GM12878 (cell line): ENCODE measurements at regions not wholly inside any gene's neighbourhood (a gene's known extent, or its start where the extent isn't known, plus 50 kb on each side); places are given as distances from the start of the nearest gene placed in this dataset.

Experiments
- ATAC-seq: fragments of 200-7000 bp; cut with Tn5 transposase; 3 replicates; pipeline ENCODE4 v1.9.1; 2020; ENCODE audit warnings: mild to moderate bottlenecking, moderate library complexity
- BruUV-seq: library from RNA; stranded (reverse); fragments of 400-500 nt; replicated peaks from 2 replicates; lab custom pipeline; 2021; lab: Mats Ljungman, UMichigan
- CTCF ChIA-PET: fragments of 300-600 bp; sonication (Branson Sonifier 250); formaldehyde crosslinking; extraction: SDS; loops from one replicate; lab custom pipeline; 2021; ENCODE audit warnings: inconsistent platforms; lab: Yijun Ruan, JAX
- POLR2A ChIA-PET: fragments of 350-600 bp; formaldehyde crosslinking; extraction: SDS; loops from one replicate; lab custom pipeline; 2021; ENCODE audit warnings: inconsistent platforms; lab: Charles Lee
- RAD21 ChIA-PET: fragments of 300-600 bp; sonication (Branson Sonifier 250); formaldehyde crosslinking; loops from one replicate; lab custom pipeline; 2023; ENCODE audit warnings: antibody characterized with exemption; ENCODE audit not compliant: unreplicated experiment; lab: Charles Lee
- SMC1A ChIA-PET: fragments of 300-600 bp; sonication (Branson Sonifier 250); formaldehyde crosslinking; loops from one replicate; lab custom pipeline; 2023; ENCODE audit not compliant: unreplicated experiment, uncharacterized antibody; lab: Charles Lee
- DNase-seq: peaks from one replicate; pipeline ENCODE4 v3.0.0-alpha.2; 2011; ENCODE audit warnings: low read depth, low spot score
- FAIRE-seq: peaks from 3 replicates; lab custom pipeline; 2011; peaks lifted over from hg19 to GRCh38; lab: Jason Lieb, UNC
- H2AFZ ChIP-seq: 2 replicates; pipeline ENCODE4 v1.6.0; 2011; ENCODE audit warnings: low read depth, low read length, control low read depth; ENCODE audit not compliant: control insufficient read depth
- H3K27ac ChIP-seq: 2 replicates; pipeline ENCODE4 v1.5.1; 2011; ENCODE audit warnings: control low read depth; ENCODE audit not compliant: control insufficient read depth, insufficient read depth
- H3K27me3 ChIP-seq, 2 experiments: replicated peaks in 1 of 2; 2 replicates each; pipeline versions ENCODE4 v1.6.0 to v1.6.1; 2011; ENCODE audit warnings: low read length in 1 of 2; ENCODE audit not compliant: control insufficient read depth in 2 of 2, insufficient read depth in 2 of 2
- H3K36me3 ChIP-seq, 2 experiments: 2 replicates each; pipeline ENCODE4 v1.5.1; 2011; ENCODE audit warnings: low read length in 1 of 2; ENCODE audit not compliant: control insufficient read depth in 2 of 2, insufficient read depth in 2 of 2
- H3K4me1 ChIP-seq: 2 replicates; pipeline ENCODE4 v1.6.1; 2011; ENCODE audit warnings: mild to moderate bottlenecking, low read length, moderate library complexity, mixed read lengths; ENCODE audit not compliant: control insufficient read depth, insufficient read depth
- H3K4me2 ChIP-seq: 2 replicates; pipeline ENCODE4 v1.6.0; 2011; ENCODE audit warnings: control low read depth; ENCODE audit not compliant: control insufficient read depth, insufficient read depth
- H3K4me3 ChIP-seq: fragments of 200-600 bp; sonication (generic); 2 replicates; pipeline ENCODE4 v1.5.1; 2016
- H3K79me2 ChIP-seq: 2 replicates; pipeline ENCODE4 v1.6.0; 2011; ENCODE audit warnings: low read length; ENCODE audit not compliant: control insufficient read depth, insufficient read depth
- H3K9ac ChIP-seq: 2 replicates; pipeline ENCODE4 v1.8.0; 2011; ENCODE audit warnings: low read length, control low read depth, mixed read lengths; ENCODE audit not compliant: control insufficient read depth, insufficient read depth
- H3K9me3 ChIP-seq: replicated peaks from 3 replicates; pipeline ENCODE4 v1.5.1; 2011; ENCODE audit warnings: mild to moderate bottlenecking, low read length; ENCODE audit not compliant: control insufficient read depth, insufficient read depth
- H4K20me1 ChIP-seq: 2 replicates; pipeline ENCODE4 v1.6.0; 2011; ENCODE audit not compliant: control insufficient read depth, insufficient read depth
- BACH1 ChIP-seq: fragments of 450-650 bp; IDR thresholded peaks from 2 replicates; pipeline ENCODE4 v1.6.1; 2017; ENCODE audit warnings: mild to moderate bottlenecking, borderline replicate concordance
- EZH2 ChIP-seq: IDR thresholded peaks from 2 replicates; pipeline ENCODE4 v1.6.1; 2012; ENCODE audit warnings: low read depth, mild to moderate bottlenecking, control low read depth, inconsistent platforms, low read length, borderline replicate concordance; ENCODE audit not compliant: control insufficient read depth
- GATAD2B ChIP-seq: fragments of 450-650 bp; conservative IDR thresholded peaks from 2 replicates; pipeline ENCODE4 v1.6.1; 2017; ENCODE audit warnings: low read depth, mild to moderate bottlenecking, moderate library complexity
- HDAC2 ChIP-seq: fragments of 200-600 bp; sonication (generic); IDR thresholded peaks from 2 replicates; pipeline ENCODE4 v1.6.1; 2017
- IKZF2 ChIP-seq, 2 experiments: fragments of 450-650 bp; IDR thresholded peaks; 2 replicates each; pipeline ENCODE4 v1.6.1; 2017; ENCODE audit warnings: mild to moderate bottlenecking in 2 of 2, moderate library complexity in 2 of 2
- MAX ChIP-seq: IDR thresholded peaks from 2 replicates; pipeline ENCODE4 v1.6.1; 2012; ENCODE audit warnings: low read depth, low read length, improper control_type of control experiment
- MYC ChIP-seq: IDR thresholded peaks from 2 replicates; pipeline ENCODE4 v1.6.1; 2011; ENCODE audit warnings: mild to moderate bottlenecking, low read length, moderate library complexity, inconsistent platforms; ENCODE audit not compliant: insufficient read depth, insufficient replicate concordance, insufficient read length, severe bottlenecking
- NKRF ChIP-seq: fragments of 450-650 bp; conservative IDR thresholded peaks from 2 replicates; pipeline ENCODE4 v1.6.1; 2017; ENCODE audit warnings: mild to moderate bottlenecking, moderate library complexity
- PKNOX1 ChIP-seq: fragments of 450-650 bp; IDR thresholded peaks from 2 replicates; pipeline ENCODE4 v1.6.1; 2016; ENCODE audit warnings: mild to moderate bottlenecking
- POLR2AphosphoS5 ChIP-seq: IDR thresholded peaks from 2 replicates; pipeline ENCODE4 v1.6.1; 2011; ENCODE audit warnings: mild to moderate bottlenecking, low read length, inconsistent platforms
- REST ChIP-seq: IDR thresholded peaks from 2 replicates; pipeline ENCODE4 v1.6.1; 2012; ENCODE audit warnings: mild to moderate bottlenecking, low read depth, low read length
- TCF12 ChIP-seq: IDR thresholded peaks from 2 replicates; pipeline ENCODE4 v1.6.1; 2011; ENCODE audit warnings: low read depth, mild to moderate bottlenecking, low read length
- WGBS: methylation state at CpG from one replicate; pipeline ENCODE4 v1.1.6; 2016; ENCODE audit warnings: low lambda C conversion rate; ENCODE audit not compliant: insufficient replicate concordance, insufficient coverage; ENCODE audit errors: missing lambda C conversion rate; 5-methylcytosine and 5-hydroxymethylcytosine counted together
- in situ Hi-C: fragments of 300-500 bp; cut with MboI; formaldehyde crosslinking; loops from 9 replicates; pipeline ENCODE4 v1.14.3; 2018; ENCODE audit warnings: mixed read lengths
- intact Hi-C: fragments of 100-400 bp; cut with micrococcal nuclease; formaldehyde crosslinking; loops from one replicate; pipeline ENCODE4 v1.14.2; 2022; ENCODE audit not compliant: unreplicated experiment

GRCh38 chr13:92938486-92939020, 288.1 kb upstream of the GPC6 start:
- no peaks in the 10 kb centered on the region for H3K36me3 ChIP-seq
- H3K27ac ChIP-seq, result no peak overlapping the region
- ATAC-seq, result no peak
- in situ Hi-C loops, result no loop called here
- H2AFZ ChIP-seq, result no peak overlapping the region
- H3K9ac ChIP-seq, result no peak overlapping the region
- RAD21 ChIA-PET, result no interaction called here
- no peak for FAIRE-seq
- WGBS, result 60% methylated on average over 8 of the region's 8 CpGs
- H3K27me3 ChIP-seq, result no peaks in the 10 kb centered on the region
- no peak overlapping the region for H3K4me3 ChIP-seq
- no peaks in the 10 kb centered on the region for H4K20me1 ChIP-seq
- no peaks in the 10 kb centered on the region for H3K79me2 ChIP-seq
- SMC1A ChIA-PET, result interaction anchor here (0.5 kb wide), 1 partner anchor 592 kb away, joined by 3 read pairs; no protein-coding TSS in a partner anchor
- CTCF ChIA-PET, result no interaction called here
- no peak for DNase-seq
- H3K9me3 ChIP-seq, result no peaks in the 10 kb centered on the region
- no peak overlapping the region for H3K4me2 ChIP-seq
- BruUV-seq, result no TSS peak
- H3K4me1 ChIP-seq, result no peaks in the 10 kb centered on the region
- no peak for TF ChIP-seq NKRF
- TF ChIP-seq POLR2AphosphoS5, result no peak
- TF ChIP-seq HDAC2, result no peak
- no peak for TF ChIP-seq MYC
- no peak for TF ChIP-seq PKNOX1
- no peak for TF ChIP-seq TCF12
- no peak for TF ChIP-seq EZH2
- no peak for TF ChIP-seq IKZF2 (IDR thresholded peaks at IDR 0.05)
- TF ChIP-seq GATAD2B, result no peak
- no peak for TF ChIP-seq REST
- no peak for TF ChIP-seq BACH1
- no peak for TF ChIP-seq MAX
- TF ChIP-seq, all 136 proteins: peak for 0
- intact Hi-C loops, result no loop called here
- POLR2A ChIA-PET, result no interaction called here
